GM12874 (cell line): ENCODE measurements at regions not wholly inside any gene's neighbourhood (a gene's known extent, or its start where the extent isn't known, plus 50 kb on each side); places are given as distances from the start of the nearest gene placed in this dataset.

Source experiments
- TF ChIP-seq, protein P1 (sequence below): IDR thresholded peaks from 2 replicates; pipeline ENCODE4 v1.5.1; 2011; ENCODE audit warnings: low read depth, mild to moderate bottlenecking, control low read depth, low read length, moderate library complexity; ENCODE audit not compliant: insufficient read depth

DNA sequence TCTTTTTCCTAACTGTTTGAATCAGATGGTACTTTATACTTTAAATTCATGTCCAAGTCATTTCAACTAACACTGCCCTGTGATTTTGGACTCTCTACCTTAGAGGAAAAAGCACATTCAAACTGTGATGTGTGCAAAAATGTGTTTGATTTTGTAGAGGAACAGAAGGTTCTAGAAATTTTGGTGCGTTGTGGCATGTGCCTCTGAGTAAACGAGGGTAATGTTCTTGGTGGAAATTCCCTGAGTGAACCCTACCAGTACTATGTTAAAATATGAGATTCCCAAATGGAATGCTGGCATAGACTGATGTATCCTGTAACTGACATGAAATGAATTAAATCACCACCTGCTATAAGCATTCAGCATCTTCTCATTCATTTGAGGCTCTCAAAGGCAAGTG is 901.9 kb upstream of the KLHL29 start:
- TF ChIP-seq, protein P1, sequence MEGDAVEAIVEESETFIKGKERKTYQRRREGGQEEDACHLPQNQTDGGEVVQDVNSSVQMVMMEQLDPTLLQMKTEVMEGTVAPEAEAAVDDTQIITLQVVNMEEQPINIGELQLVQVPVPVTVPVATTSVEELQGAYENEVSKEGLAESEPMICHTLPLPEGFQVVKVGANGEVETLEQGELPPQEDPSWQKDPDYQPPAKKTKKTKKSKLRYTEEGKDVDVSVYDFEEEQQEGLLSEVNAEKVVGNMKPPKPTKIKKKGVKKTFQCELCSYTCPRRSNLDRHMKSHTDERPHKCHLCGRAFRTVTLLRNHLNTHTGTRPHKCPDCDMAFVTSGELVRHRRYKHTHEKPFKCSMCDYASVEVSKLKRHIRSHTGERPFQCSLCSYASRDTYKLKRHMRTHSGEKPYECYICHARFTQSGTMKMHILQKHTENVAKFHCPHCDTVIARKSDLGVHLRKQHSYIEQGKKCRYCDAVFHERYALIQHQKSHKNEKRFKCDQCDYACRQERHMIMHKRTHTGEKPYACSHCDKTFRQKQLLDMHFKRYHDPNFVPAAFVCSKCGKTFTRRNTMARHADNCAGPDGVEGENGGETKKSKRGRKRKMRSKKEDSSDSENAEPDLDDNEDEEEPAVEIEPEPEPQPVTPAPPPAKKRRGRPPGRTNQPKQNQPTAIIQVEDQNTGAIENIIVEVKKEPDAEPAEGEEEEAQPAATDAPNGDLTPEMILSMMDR, result no peak

DNA sequence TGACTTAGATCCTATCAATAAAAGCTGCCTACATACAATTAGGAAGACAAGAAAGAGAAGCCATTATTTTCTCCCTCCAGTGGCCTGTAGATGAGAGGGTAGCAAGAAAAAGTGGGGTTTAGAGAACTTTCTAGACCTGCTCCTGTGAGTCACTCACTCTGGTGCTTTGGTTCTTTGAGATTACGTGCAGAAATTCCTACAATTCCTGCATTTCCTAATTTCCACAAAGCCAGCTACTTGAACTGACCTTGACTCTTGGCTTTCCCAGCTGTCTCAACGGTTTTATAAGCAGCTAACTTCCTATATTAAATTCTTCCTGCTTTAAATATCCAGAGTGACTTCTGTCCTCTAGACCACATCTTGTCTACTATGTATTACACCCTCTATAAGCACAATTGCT is 899.5 kb upstream of the KLHL29 start:
- TF ChIP-seq, protein P1, result no peak

DNA sequence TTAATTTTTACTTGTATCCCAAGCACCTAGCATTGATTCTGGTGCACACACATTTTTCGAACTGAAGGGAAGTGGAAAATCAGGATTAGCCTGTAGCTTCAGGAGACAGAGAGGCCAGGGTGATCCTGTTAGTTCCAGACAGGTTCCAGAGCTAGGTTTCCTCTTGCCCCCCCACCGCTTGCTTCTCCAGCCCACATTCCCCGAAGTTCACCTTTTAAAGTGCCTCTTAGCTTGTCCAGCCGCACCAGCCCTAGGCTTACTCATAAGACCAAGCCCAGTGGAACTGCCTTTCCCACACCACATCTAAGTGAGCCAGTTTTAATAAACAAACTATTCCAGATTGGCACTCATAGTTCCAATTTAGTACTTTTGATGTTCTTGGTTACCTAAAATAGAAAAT is 898.6 kb upstream of the KLHL29 start:
- TF ChIP-seq, protein P1, result no peak

DNA sequence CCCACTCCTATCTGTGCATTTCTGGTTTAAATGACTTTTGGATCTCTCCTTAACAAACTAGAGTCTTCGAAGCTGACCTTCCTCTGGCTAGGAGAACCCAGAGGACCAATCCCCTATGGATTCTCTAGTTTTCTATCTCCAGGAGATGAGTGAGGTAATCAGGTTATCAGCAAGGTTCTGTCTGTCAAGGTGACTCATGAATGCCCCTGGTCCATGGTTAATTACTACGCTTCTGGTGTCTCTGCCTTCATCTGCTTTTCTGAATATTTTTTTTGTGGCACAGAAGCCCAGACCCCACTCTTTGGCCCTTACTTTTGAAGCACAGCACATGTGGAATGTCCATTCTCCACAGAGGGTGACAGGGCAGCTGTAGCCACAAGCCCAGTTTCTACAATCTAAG is 897.9 kb upstream of the KLHL29 start:
- TF ChIP-seq, protein P1, result no peak

DNA sequence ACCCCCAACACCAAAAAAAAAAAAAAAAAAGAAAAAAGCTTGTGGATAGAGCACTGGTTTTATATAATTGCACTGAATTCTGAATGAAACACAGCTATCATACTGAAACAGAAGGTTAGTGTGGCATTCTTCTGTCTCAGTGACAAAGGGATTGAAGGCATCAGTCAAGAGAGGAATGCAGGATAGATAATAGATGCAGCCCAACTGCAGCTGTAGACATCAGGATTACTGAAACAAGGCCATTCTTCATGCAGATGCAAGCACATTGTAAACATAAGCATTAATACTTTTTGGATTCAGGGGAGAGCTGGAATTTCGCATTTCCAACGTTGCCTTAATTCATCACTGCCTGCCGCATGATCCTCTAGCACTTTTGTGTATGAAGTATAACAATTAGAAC is 897.4 kb upstream of the KLHL29 start:
- TF ChIP-seq, protein P1, result no peak

DNA sequence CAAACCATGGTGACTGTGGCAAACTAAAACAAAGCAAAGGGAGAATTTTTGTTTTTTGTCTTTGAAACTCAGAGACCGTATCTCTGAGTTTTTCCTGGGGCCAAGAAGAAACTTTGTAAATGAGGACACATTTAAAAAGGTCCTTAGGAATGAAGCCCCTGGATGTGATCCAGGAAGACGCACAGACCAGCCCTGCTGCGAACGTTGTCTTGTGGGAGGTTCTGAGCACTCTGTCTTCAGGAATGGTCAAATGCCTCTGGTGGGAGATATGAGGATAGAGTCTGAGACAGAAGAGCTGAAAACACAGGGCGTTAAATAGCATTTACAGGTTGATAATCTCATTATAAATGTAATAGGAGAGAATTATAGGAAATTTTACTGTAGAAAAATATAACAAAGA is 893.5 kb upstream of the KLHL29 start:
- TF ChIP-seq, protein P1, result no peak

DNA sequence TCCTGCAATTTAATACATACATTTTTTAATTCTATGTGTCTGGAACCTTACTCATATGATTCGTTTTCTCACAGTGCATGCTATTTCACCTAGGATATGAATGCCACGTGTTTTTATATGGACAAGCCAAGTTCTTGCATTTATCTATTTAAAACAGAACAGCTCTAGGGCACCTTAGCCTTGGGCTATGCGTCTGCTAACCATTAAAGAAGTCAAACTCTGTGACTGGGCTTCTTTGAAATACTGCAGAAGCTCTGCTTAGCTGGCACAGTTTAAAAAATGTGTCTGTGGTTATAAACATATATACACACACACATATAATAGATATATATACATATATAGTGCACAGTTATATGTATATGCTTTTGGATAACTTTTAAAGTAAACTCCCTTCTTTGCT is 890.8 kb upstream of the KLHL29 start:
- TF ChIP-seq, protein P1, result no peak

DNA sequence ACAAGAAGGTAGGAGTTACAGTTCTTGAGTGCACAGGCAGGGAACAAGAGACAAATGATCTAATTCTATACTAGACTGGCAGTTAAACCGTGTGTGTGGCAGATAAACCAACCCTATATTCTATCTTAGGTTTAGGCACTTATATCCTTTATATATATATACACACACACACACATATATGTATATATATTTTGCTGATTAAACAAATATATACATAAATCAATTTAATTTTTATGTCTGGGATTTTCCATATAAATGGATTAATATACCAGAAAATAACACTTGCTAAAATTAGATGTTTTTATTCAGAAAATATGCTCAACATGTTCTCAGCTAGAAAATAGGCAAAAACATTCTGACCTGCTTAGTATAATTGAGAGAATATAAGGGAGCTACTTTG is 887.9 kb upstream of the KLHL29 start:
- TF ChIP-seq, protein P1, result no peak
